Neuronal stem cell (in vitro differentiated cells): ENCODE measurements at regions not wholly inside any gene's neighbourhood (a gene's known extent, or its start where the extent isn't known, plus 50 kb on each side); places are given as distances from the start of the nearest gene placed in this dataset. TPM values are rescaled to one million over a fixed set of nuclear protein-coding genes. Genes with fewer than 3 reads are reported as not detected.

Source experiments
- small RNA-seq: library from polyadenylated mRNA; stranded (forward); fragments of <200 nt; extraction: miRNeasy Mini kit (QIAGEN cat#:217004); gene quantifications from one replicate; pipeline ENCODE3, GENCODE V24; 2013; ENCODE audit not compliant: insufficient read depth

Small RNA genes in the stretch of these regions (small RNA-seq; reads per million reads assigned to genes)
- not detected for gene RNU1-150P
